B cell (primary cell): ENCODE measurements at regions not wholly inside any gene's neighbourhood (a gene's known extent, or its start where the extent isn't known, plus 50 kb on each side); places are given as distances from the start of the nearest gene placed in this dataset.

Experiments used
- CTCF ChIP-seq: fragments of 200-600 bp; IDR thresholded peaks from one replicate; pipeline ENCODE4 v1.8.0; 2022; ENCODE audit warnings: antibody characterized with exemption, mild to moderate bottlenecking
- EZH2 ChIP-seq: IDR thresholded peaks from 2 replicates; pipeline ENCODE4 v1.6.1; 2012; ENCODE audit warnings: borderline replicate concordance, low read depth, mild to moderate bottlenecking, moderate library complexity, low read length; ENCODE audit not compliant: insufficient read depth, poor library complexity, severe bottlenecking

GRCh38 chr17:72491102-72491501, 370.3 kb downstream of the SOX9 start:
- TF ChIP-seq CTCF (no peak), EZH2 (no peak)
